Glutamatergic neuron (in vitro differentiated cells): ENCODE measurements at regions not wholly inside any gene's neighbourhood (a gene's known extent, or its start where the extent isn't known, plus 50 kb on each side); places are given as distances from the start of the nearest gene placed in this dataset.

Experiments used
- DNase-seq: peaks from one replicate; pipeline ENCODE4 v3.0.0; 2022
- H3K27ac Mint-ChIP-seq: one replicate; pipeline ENCODE4 v1.8.0; 2020; ENCODE audit warnings: mild to moderate bottlenecking, mixed read lengths, inconsistent platforms; ENCODE audit not compliant: unreplicated experiment
- H3K27me3 Mint-ChIP-seq: one replicate; pipeline ENCODE4 v1.8.0; 2020; ENCODE audit warnings: mild to moderate bottlenecking, moderate library complexity, mixed read lengths, inconsistent platforms; ENCODE audit not compliant: unreplicated experiment
- H3K36me3 Mint-ChIP-seq: one replicate; pipeline ENCODE4 v1.8.0; 2020; ENCODE audit warnings: mild to moderate bottlenecking, mixed read lengths, inconsistent platforms; ENCODE audit not compliant: unreplicated experiment
- H3K4me1 Mint-ChIP-seq: one replicate; pipeline ENCODE4 v1.8.0; 2020; ENCODE audit warnings: mild to moderate bottlenecking, low read depth, mixed read lengths, inconsistent platforms; ENCODE audit not compliant: unreplicated experiment
- H3K4me3 Mint-ChIP-seq: one replicate; pipeline ENCODE4 v1.8.0; 2020; ENCODE audit warnings: mild to moderate bottlenecking, mixed read lengths, inconsistent platforms; ENCODE audit not compliant: unreplicated experiment
- H3K9me3 Mint-ChIP-seq: one replicate; pipeline ENCODE4 v1.8.0; 2020; ENCODE audit warnings: mild to moderate bottlenecking, moderate library complexity, mixed read lengths, inconsistent platforms; ENCODE audit not compliant: unreplicated experiment
- CTCF ChIP-seq: fragments of 200-600 bp; sonication (generic); IDR thresholded peaks from one replicate; pipeline ENCODE4 v1.5.0; 2021; ENCODE audit not compliant: partially characterized antibody, unreplicated experiment

GRCh38 chr5:106127341-106127781 lies 1543.4 kb downstream of the EFNA5 start:
- TF ChIP-seq CTCF, result peak; percentile 9
- no peak for DNase-seq
- Mint-ChIP-seq H3K27ac (no peak overlapping the region), H3K9me3 (no peaks in the 10 kb centered on the region), H3K27me3 (no peaks in the 10 kb centered on the region), H3K4me1 (no peaks in the 10 kb centered on the region), H3K36me3 (no peaks in the 10 kb centered on the region), H3K4me3 (no peak overlapping the region)

- Mint-ChIP-seq H3K27me3 (peaks cover 3% of the 10 kb centered on the region), H3K9me3 (no peaks in the 10 kb centered on the region), H3K4me3 (no peak overlapping the region), H3K36me3 (no peaks in the 10 kb centered on the region), H3K27ac (no peak overlapping the region), H3K4me1 (no peaks in the 10 kb centered on the region)
- peak; percentile 64 for DNase-seq
- peak; percentile 80 for TF ChIP-seq CTCF
These were observed 1548.6 kb downstream of the EFNA5 start for GRCh38 chr5:106121972-106122605.

- TF ChIP-seq CTCF, result no peak
- H3K4me3 Mint-ChIP-seq, result no peak overlapping the region
- H3K36me3 Mint-ChIP-seq, result no peaks in the 10 kb centered on the region
- peaks cover 3% of the 10 kb centered on the region for H3K27me3 Mint-ChIP-seq
- peaks cover 2% of the 10 kb centered on the region for H3K9me3 Mint-ChIP-seq
- DNase-seq, result no peak
- no peaks in the 10 kb centered on the region for H3K4me1 Mint-ChIP-seq
- H3K27ac Mint-ChIP-seq, result no peak overlapping the region
These were observed 1554.1 kb downstream of the EFNA5 start for GRCh38 chr5:106116682-106117081.

GRCh38 chr5:106113922-106114321 lies 1556.8 kb downstream of the EFNA5 start:
- no peak overlapping the region for H3K4me3 Mint-ChIP-seq
- no peak overlapping the region for H3K27ac Mint-ChIP-seq
- H3K27me3 Mint-ChIP-seq, result peaks cover 2% of the 10 kb centered on the region
- H3K9me3 Mint-ChIP-seq, result peaks cover 2% of the 10 kb centered on the region
- H3K4me1 Mint-ChIP-seq, result no peaks in the 10 kb centered on the region
- TF ChIP-seq CTCF, result no peak
- DNase-seq, result no peak
- no peaks in the 10 kb centered on the region for H3K36me3 Mint-ChIP-seq

GRCh38 chr5:106106384-106106783 lies 1564.4 kb downstream of the EFNA5 start:
- Mint-ChIP-seq H3K36me3 (no peaks in the 10 kb centered on the region), H3K27me3 (no peaks in the 10 kb centered on the region)

More at GRCh38 chr5:106106384-106106783, 1564.4 kb downstream of the EFNA5 start:
- H3K27ac Mint-ChIP-seq, result no peak overlapping the region
- H3K9me3 Mint-ChIP-seq, result peaks cover 1% of the 10 kb centered on the region
- no peaks in the 10 kb centered on the region for H3K4me1 Mint-ChIP-seq
- H3K4me3 Mint-ChIP-seq, result no peak overlapping the region
- DNase-seq, result no peak
- TF ChIP-seq CTCF, result no peak
